ENCODE measurements at regions not wholly inside any gene's neighbourhood (a gene's known extent, or its start where the extent isn't known, plus 50 kb on each side); places are given as distances from the start of the nearest gene placed in this dataset.
"Not testable (repeated sequence)": the region's sequence is repeated elsewhere in the genome, so short reads cannot be mapped to it uniquely, and the experiment has no call there.

- no peak for DNase-seq
Measured at GRCh38 chr7:69232445-69233376, 365.6 kb upstream of the AUTS2 start.

- DNase-seq: no peak
Measured at GRCh38 chr7:69237541-69237940, 360.7 kb upstream of the AUTS2 start.

- no peak for DNase-seq
Measured at GRCh38 chr7:69243016-69243415, 355.3 kb upstream of the AUTS2 start.

- no peak for DNase-seq
Measured at GRCh38 chr7:69244701-69245100, 353.6 kb upstream of the AUTS2 start.

- DNase-seq: no peak
Measured at GRCh38 chr7:69245646-69246045, 352.6 kb upstream of the AUTS2 start.

- DNase-seq: no peak
Measured at GRCh38 chr7:69246758-69247157, 351.5 kb upstream of the AUTS2 start.

- DNase-seq: not testable (repeated sequence)
Measured at GRCh38 chr7:69248382-69248828, 349.9 kb upstream of the AUTS2 start.

GRCh38 chr7:69250958-69251357, 347.3 kb upstream of the AUTS2 start:
- DNase-seq: no peak

GRCh38 chr7:69254643-69255042, 343.6 kb upstream of the AUTS2 start:
- DNase-seq: no peak

GRCh38 chr7:69256634-69257081, 341.6 kb upstream of the AUTS2 start:
- DNase-seq: no peak

GRCh38 chr7:69257592-69257991, 340.7 kb upstream of the AUTS2 start:
- DNase-seq: no peak

GRCh38 chr7:69259445-69259844, 338.8 kb upstream of the AUTS2 start:
- no peak for DNase-seq

GRCh38 chr7:69260023-69260422, 338.3 kb upstream of the AUTS2 start:
- DNase-seq: no peak

- no peak for DNase-seq
Measured at GRCh38 chr7:69263550-69263949, 334.7 kb upstream of the AUTS2 start.

GRCh38 chr7:69269806-69270205, 328.5 kb upstream of the AUTS2 start:
- no peak for DNase-seq

- DNase-seq: no peak
Measured at GRCh38 chr7:69272101-69272500, 326.2 kb upstream of the AUTS2 start.

- DNase-seq: no peak
Measured at GRCh38 chr7:69276011-69276729, 322.1 kb upstream of the AUTS2 start.

- no peak for DNase-seq
Measured at GRCh38 chr7:69277366-69277765, 320.9 kb upstream of the AUTS2 start.

- DNase-seq: no peak
Measured at GRCh38 chr7:69282946-69283345, 315.3 kb upstream of the AUTS2 start.

- no peak for DNase-seq
Measured at GRCh38 chr7:69283421-69283820, 314.9 kb upstream of the AUTS2 start.

GRCh38 chr7:69285854-69286253, 312.4 kb upstream of the AUTS2 start:
- DNase-seq: no peak

- DNase-seq: no peak
Measured at GRCh38 chr7:69295977-69296376, 302.3 kb upstream of the AUTS2 start.

GRCh38 chr7:69301253-69301652, 297.0 kb upstream of the AUTS2 start:
- no peak for DNase-seq

- no peak for DNase-seq
Measured at GRCh38 chr7:69309601-69310000, 288.7 kb upstream of the AUTS2 start.

Measured in activated T-cell treated with anti-CD3 and anti-CD28 coated beads for 4 hours (primary cell).